ENCODE measurements at regions not wholly inside any gene's neighbourhood (a gene's known extent, or its start where the extent isn't known, plus 50 kb on each side); places are given as distances from the start of the nearest gene placed in this dataset.

GRCh38 chr10:83312570-83312969 is 826.7 kb upstream of the GHITM start:
- no peak for DNase-seq
- Histone ChIP-seq H3K36me3 (no peaks in the 10 kb centered on the region), H3K4me1 (no peaks in the 10 kb centered on the region), H3K9me3 (no peaks in the 10 kb centered on the region), H3K27me3 (no peaks in the 10 kb centered on the region), H3K27ac (no peak overlapping the region), H3K4me3 (no peak overlapping the region)
- TF ChIP-seq POLR2A (IDR thresholded peaks at IDR 0.05) (no peak), CTCF (IDR thresholded peaks at IDR 0.05) (no peak)
- intact Hi-C loops (cut with DNase I; ENCODE audit: low total_unique reads), result no loop called here

- no peaks in the 10 kb centered on the region for H3K4me1 ChIP-seq
- no peak for TF ChIP-seq CTCF (IDR thresholded peaks at IDR 0.05)
- TF ChIP-seq POLR2A (IDR thresholded peaks at IDR 0.05), result no peak
- H3K4me3 ChIP-seq, result no peak overlapping the region
- no peaks in the 10 kb centered on the region for H3K27me3 ChIP-seq
- DNase-seq, result no peak
- no peak overlapping the region for H3K27ac ChIP-seq
- H3K9me3 ChIP-seq, result peaks cover 0 to 5% of the 10 kb centered on the region in 2 donors
- H3K36me3 ChIP-seq, result no peaks in the 10 kb centered on the region
- intact Hi-C loops (cut with DNase I; ENCODE audit: low total_unique reads), result no loop called here
These were observed 806.6 kb upstream of the GHITM start for GRCh38 chr10:83332690-83333089.

DNA sequence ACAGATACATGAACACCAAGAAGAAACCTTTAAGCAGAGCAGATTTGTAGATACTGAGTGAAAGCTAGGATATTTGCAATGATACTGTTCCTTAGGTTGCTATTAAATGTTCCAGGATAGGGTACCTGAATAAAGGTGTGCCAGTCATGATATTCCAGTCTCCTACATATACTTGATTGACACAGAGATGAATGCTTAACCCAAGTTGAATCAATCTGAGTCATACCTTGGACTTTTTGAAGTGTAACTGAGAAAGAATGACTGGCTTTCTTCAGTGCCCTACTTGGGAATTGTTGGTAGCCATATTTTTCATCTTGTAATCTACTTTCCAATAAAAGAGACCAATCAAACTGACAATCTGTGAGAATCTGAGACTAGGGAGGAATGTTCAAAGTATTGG is 805.7 kb upstream of the GHITM start:
- intact Hi-C loops (cut with DNase I; ENCODE audit: low total_unique reads), result no loop called here
- Histone ChIP-seq H3K27me3 (no peaks in the 10 kb centered on the region), H3K27ac (no peak overlapping the region), H3K36me3 (no peaks in the 10 kb centered on the region), H3K4me3 (no peak overlapping the region), H3K9me3 (peaks cover 0 to 5% of the 10 kb centered on the region in 2 donors), H3K4me1 (no peaks in the 10 kb centered on the region)
- DNase-seq, result no peak
- no peak for TF ChIP-seq POLR2A (IDR thresholded peaks at IDR 0.05)
- no peak for TF ChIP-seq CTCF (IDR thresholded peaks at IDR 0.05)

- TF ChIP-seq POLR2A (IDR thresholded peaks at IDR 0.05), result no peak
- no peak for TF ChIP-seq CTCF (IDR thresholded peaks at IDR 0.05)
- intact Hi-C loops (cut with DNase I; ENCODE audit: low total_unique reads), result no loop called here
- Histone ChIP-seq H3K36me3 (no peaks in the 10 kb centered on the region), H3K9me3 (no peaks in the 10 kb centered on the region), H3K4me1 (no peaks in the 10 kb centered on the region), H3K4me3 (no peak overlapping the region), H3K27ac (no peak overlapping the region), H3K27me3 (no peaks in the 10 kb centered on the region)
- DNase-seq, result no peak
These were observed 795.6 kb upstream of the GHITM start for GRCh38 chr10:83343676-83344075.

- TF ChIP-seq POLR2A (IDR thresholded peaks at IDR 0.05), result no peak
- TF ChIP-seq CTCF (IDR thresholded peaks at IDR 0.05), result no peak
- no peak for DNase-seq
- no peak overlapping the region for H3K4me3 ChIP-seq
- no peaks in the 10 kb centered on the region for H3K4me1 ChIP-seq
- no peak overlapping the region for H3K27ac ChIP-seq
- intact Hi-C loops (cut with DNase I; ENCODE audit: low total_unique reads), result no loop called here
- no peaks in the 10 kb centered on the region for H3K9me3 ChIP-seq
- H3K36me3 ChIP-seq, result no peaks in the 10 kb centered on the region
- no peaks in the 10 kb centered on the region for H3K27me3 ChIP-seq
These were observed 792.9 kb upstream of the GHITM start for GRCh38 chr10:83346266-83346910.

All from uterus (tissue), 3 donors.